GM23338 (cell line): ENCODE measurements at regions not wholly inside any gene's neighbourhood (a gene's known extent, or its start where the extent isn't known, plus 50 kb on each side); places are given as distances from the start of the nearest gene placed in this dataset.

ENCODE experiments used
- ATAC-seq: fragments of 200-7000 bp; cut with Tn5 transposase; 3 replicates; pipeline ENCODE4 v1.9.1; 2020
- DNase-seq: peaks from one replicate; pipeline ENCODE4 v3.0.0-alpha.2; 2015; ENCODE audit warnings: low spot score
- H2AFZ ChIP-seq: fragments of 200-600 bp; sonication (generic); 2 replicates; pipeline ENCODE4 v1.8.0; 2016; ENCODE audit warnings: antibody characterized with exemption, mild to moderate bottlenecking, moderate library complexity
- H3F3A ChIP-seq: fragments of 200-600 bp; sonication (generic); replicated peaks from 2 replicates; pipeline ENCODE4 v1.8.0; 2017; ENCODE audit warnings: antibody characterized with exemption, mixed run types, low read depth
- H3K27ac ChIP-seq: fragments of 200-600 bp; sonication (generic); 2 replicates; pipeline ENCODE4 v1.6.1; 2016; ENCODE audit warnings: low read depth
- H3K27me3 ChIP-seq: fragments of 200-600 bp; sonication (generic); 2 replicates; pipeline ENCODE4 v1.8.0; 2016; ENCODE audit warnings: mild to moderate bottlenecking, mixed run types, moderate library complexity; ENCODE audit not compliant: insufficient read depth
- H3K36me3 ChIP-seq: fragments of 200-600 bp; sonication (generic); 2 replicates; pipeline ENCODE4 v1.8.0; 2016; ENCODE audit warnings: mild to moderate bottlenecking; ENCODE audit not compliant: insufficient read depth
- H3K4me1 ChIP-seq: fragments of 200-600 bp; sonication (generic); 2 replicates; pipeline ENCODE4 v1.8.0; 2016; ENCODE audit warnings: mild to moderate bottlenecking, moderate library complexity; ENCODE audit not compliant: insufficient read depth
- H3K4me2 ChIP-seq: fragments of 200-600 bp; sonication (generic); 2 replicates; pipeline ENCODE4 v1.7.1; 2017; ENCODE audit warnings: mixed run types
- H3K4me3 ChIP-seq: fragments of 200-600 bp; sonication (generic); 2 replicates; pipeline ENCODE4 v1.6.1; 2016; ENCODE audit warnings: mixed run types
- H3K79me2 ChIP-seq: fragments of 200-600 bp; sonication (generic); replicated peaks from 2 replicates; pipeline ENCODE4 v1.8.0; 2017; ENCODE audit warnings: mild to moderate bottlenecking; ENCODE audit not compliant: insufficient read depth
- H3K9me2 ChIP-seq: fragments of 200-600 bp; sonication (generic); 2 replicates; pipeline ENCODE4 v1.8.0; 2017; ENCODE audit not compliant: insufficient read depth
- H4K20me1 ChIP-seq: fragments of 200-600 bp; sonication (generic); replicated peaks from 2 replicates; pipeline ENCODE4 v1.8.0; 2017; ENCODE audit warnings: mild to moderate bottlenecking; ENCODE audit not compliant: insufficient read depth
- H3K27ac Mint-ChIP-seq: 2 replicates; pipeline ENCODE4 v1.8.0; 2020; ENCODE audit warnings: inconsistent platforms, mild to moderate bottlenecking, moderate library complexity, mixed read lengths
- H3K27me3 Mint-ChIP-seq: 3 replicates; pipeline ENCODE4 v1.8.0; 2022; ENCODE audit warnings: low read depth, mild to moderate bottlenecking, moderate library complexity, mixed read lengths, inconsistent platforms; ENCODE audit not compliant: insufficient read depth, poor library complexity
- H3K36me3 Mint-ChIP-seq: 3 replicates; pipeline ENCODE4 v1.8.0; 2021; ENCODE audit warnings: low read depth, mild to moderate bottlenecking, inconsistent platforms, moderate library complexity, mixed read lengths
- H3K4me1 Mint-ChIP-seq: 3 replicates; pipeline ENCODE4 v1.8.0; 2020; ENCODE audit warnings: mild to moderate bottlenecking, inconsistent platforms, mixed read lengths
- H3K4me3 Mint-ChIP-seq: 3 replicates; pipeline ENCODE4 v1.8.0; 2021; ENCODE audit warnings: moderate library complexity, mild to moderate bottlenecking, inconsistent platforms, mixed read lengths
- H3K9me3 Mint-ChIP-seq: 3 replicates; pipeline ENCODE4 v1.8.0; 2020; ENCODE audit warnings: moderate library complexity, mild to moderate bottlenecking, inconsistent platforms, mixed read lengths
- CREB1 ChIP-seq: fragments of 250-450 bp; sonication (Bioruptor Pico); IDR thresholded peaks from 2 replicates; pipeline ENCODE4 v1.5.0; 2020; ENCODE audit warnings: low read depth, mild to moderate bottlenecking, moderate library complexity
- EZH2 ChIP-seq: fragments of 200-600 bp; sonication (generic); IDR thresholded peaks from one replicate; pipeline ENCODE4 v1.8.0; 2017; ENCODE audit warnings: antibody characterized with exemption, mild to moderate bottlenecking, low read depth; ENCODE audit not compliant: unreplicated experiment
- EZH2phosphoT487 ChIP-seq: fragments of 200-600 bp; sonication (generic); IDR thresholded peaks from one replicate; pipeline ENCODE4 v1.8.1; 2018; ENCODE audit warnings: antibody characterized with exemption; ENCODE audit not compliant: unreplicated experiment
- JUNB ChIP-seq: IDR thresholded peaks from one replicate; pipeline ENCODE4 v1.6.1; 2016; ENCODE audit warnings: antibody characterized with exemption; ENCODE audit not compliant: unreplicated experiment
- NANOG ChIP-seq: IDR thresholded peaks from 2 replicates; pipeline ENCODE4 v1.6.1; 2016; ENCODE audit warnings: antibody characterized with exemption, borderline replicate concordance
- POLR2AphosphoS5 ChIP-seq: IDR thresholded peaks from 2 replicates; pipeline ENCODE4 v1.6.1; 2016; ENCODE audit warnings: antibody characterized with exemption, low read depth
- STAT1 ChIP-seq: IDR thresholded peaks from one replicate; pipeline ENCODE4 v1.6.1; 2016; ENCODE audit warnings: antibody characterized with exemption; ENCODE audit not compliant: unreplicated experiment
- ZNF114 ChIP-seq: fragments of 250-450 bp; sonication (Bioruptor Pico); IDR thresholded peaks from 2 replicates; pipeline ENCODE4 v1.5.0; 2020; ENCODE audit warnings: mild to moderate bottlenecking, moderate library complexity
- ZNF331 ChIP-seq: fragments of 250-450 bp; sonication (Bioruptor Pico); IDR thresholded peaks from 2 replicates; pipeline ENCODE4 v1.5.0; 2020; ENCODE audit warnings: low read depth, mild to moderate bottlenecking, moderate library complexity
- TF ChIP-seq, protein P1 (sequence below), 2 experiments: fragments of 200-600 bp in 1 of 2; sonication (generic) in 1 of 2; conservative IDR thresholded peaks; 2 replicates each; pipeline versions ENCODE4 v1.5.1 to v1.6.1; 2016 to 2017; ENCODE audit warnings: antibody characterized with exemption in 2 of 2, low read depth in 2 of 2, mild to moderate bottlenecking in 2 of 2, moderate library complexity in 1 of 2
- TF ChIP-seq, protein P2 (sequence below): IDR thresholded peaks from 2 replicates; pipeline ENCODE4 v1.6.1; 2016; ENCODE audit warnings: antibody characterized with exemption
- TF ChIP-seq, protein P3 (sequence below): fragments of 250-450 bp; sonication (Bioruptor Pico); IDR thresholded peaks from 2 replicates; pipeline ENCODE4 v1.5.0; 2020; ENCODE audit warnings: mild to moderate bottlenecking, moderate library complexity
- TF ChIP-seq, protein P4 (sequence below): IDR thresholded peaks from one replicate; pipeline ENCODE4 v1.6.1; 2018; ENCODE audit warnings: antibody characterized with exemption; ENCODE audit not compliant: unreplicated experiment

DNA sequence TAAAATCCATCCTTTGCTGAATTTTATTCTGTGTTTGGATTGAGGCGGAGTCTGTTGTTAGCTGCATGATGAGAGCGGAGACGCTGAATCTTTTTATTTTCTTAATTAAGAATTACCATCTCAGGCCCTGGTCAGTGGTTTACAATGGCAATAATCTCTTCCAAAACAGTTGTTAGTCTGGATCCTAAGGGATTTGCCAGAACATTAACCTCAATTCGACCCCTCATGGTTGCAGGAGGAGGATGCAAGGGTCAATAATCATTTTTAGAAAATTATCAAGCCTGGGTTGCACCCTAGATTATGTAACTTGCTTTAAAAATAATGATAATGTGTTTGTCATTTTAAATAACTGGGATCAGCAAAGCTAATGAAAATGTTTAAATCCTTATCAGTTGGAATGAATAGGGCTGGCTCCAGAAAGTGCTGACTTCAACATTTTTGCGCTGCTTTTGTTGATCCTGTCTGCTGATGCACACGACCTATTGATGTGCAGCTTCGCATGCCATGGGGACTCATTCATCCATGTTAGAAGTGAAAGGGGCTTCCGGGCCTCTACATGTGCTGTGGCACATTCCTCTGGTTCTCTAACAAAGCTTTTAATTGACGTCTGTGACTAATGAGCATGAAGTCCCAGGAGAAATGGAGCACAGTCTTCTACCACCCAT, 80.7 kb upstream of the KIAA1217 start:
- H3K27me3 ChIP-seq = no peaks in the 10 kb centered on the region
- no peak for ATAC-seq

More for the DNA sequence above, 80.7 kb upstream of the KIAA1217 start:
- H3K9me2 ChIP-seq = no peaks in the 10 kb centered on the region
- no peaks in the 10 kb centered on the region for H3F3A ChIP-seq
- Mint-ChIP-seq H3K27ac (no peak overlapping the region), H3K9me3 (no peaks in the 10 kb centered on the region), H3K36me3 (no peaks in the 10 kb centered on the region), H3K4me1 (peaks cover 8% of the 10 kb centered on the region; the same call in 2 of the 3 replicates), H3K4me3 (no peak overlapping the region), H3K27me3 (no peaks in the 10 kb centered on the region)
- H3K4me3 ChIP-seq = no peak overlapping the region
- no peaks in the 10 kb centered on the region for H3K79me2 ChIP-seq
- TF ChIP-seq EZH2phosphoT487 (no peak), POLR2AphosphoS5 (no peak), JUNB (no peak), ZNF331 (CRISPR knock-in tag) (no peak), EZH2 (no peak), STAT1 (no peak), ZNF114 (no peak), NANOG (no peak), CREB1 (CRISPR knock-in tag) (no peak)
- TF ChIP-seq, protein P1, sequence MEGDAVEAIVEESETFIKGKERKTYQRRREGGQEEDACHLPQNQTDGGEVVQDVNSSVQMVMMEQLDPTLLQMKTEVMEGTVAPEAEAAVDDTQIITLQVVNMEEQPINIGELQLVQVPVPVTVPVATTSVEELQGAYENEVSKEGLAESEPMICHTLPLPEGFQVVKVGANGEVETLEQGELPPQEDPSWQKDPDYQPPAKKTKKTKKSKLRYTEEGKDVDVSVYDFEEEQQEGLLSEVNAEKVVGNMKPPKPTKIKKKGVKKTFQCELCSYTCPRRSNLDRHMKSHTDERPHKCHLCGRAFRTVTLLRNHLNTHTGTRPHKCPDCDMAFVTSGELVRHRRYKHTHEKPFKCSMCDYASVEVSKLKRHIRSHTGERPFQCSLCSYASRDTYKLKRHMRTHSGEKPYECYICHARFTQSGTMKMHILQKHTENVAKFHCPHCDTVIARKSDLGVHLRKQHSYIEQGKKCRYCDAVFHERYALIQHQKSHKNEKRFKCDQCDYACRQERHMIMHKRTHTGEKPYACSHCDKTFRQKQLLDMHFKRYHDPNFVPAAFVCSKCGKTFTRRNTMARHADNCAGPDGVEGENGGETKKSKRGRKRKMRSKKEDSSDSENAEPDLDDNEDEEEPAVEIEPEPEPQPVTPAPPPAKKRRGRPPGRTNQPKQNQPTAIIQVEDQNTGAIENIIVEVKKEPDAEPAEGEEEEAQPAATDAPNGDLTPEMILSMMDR (conservative IDR thresholded peaks at IDR 0.05; ENCODE audit: low read depth in 2 of 2) = no peak
- TF ChIP-seq, protein P2, sequence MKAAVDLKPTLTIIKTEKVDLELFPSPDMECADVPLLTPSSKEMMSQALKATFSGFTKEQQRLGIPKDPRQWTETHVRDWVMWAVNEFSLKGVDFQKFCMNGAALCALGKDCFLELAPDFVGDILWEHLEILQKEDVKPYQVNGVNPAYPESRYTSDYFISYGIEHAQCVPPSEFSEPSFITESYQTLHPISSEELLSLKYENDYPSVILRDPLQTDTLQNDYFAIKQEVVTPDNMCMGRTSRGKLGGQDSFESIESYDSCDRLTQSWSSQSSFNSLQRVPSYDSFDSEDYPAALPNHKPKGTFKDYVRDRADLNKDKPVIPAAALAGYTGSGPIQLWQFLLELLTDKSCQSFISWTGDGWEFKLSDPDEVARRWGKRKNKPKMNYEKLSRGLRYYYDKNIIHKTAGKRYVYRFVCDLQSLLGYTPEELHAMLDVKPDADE = no peak
- TF ChIP-seq, protein P3, sequence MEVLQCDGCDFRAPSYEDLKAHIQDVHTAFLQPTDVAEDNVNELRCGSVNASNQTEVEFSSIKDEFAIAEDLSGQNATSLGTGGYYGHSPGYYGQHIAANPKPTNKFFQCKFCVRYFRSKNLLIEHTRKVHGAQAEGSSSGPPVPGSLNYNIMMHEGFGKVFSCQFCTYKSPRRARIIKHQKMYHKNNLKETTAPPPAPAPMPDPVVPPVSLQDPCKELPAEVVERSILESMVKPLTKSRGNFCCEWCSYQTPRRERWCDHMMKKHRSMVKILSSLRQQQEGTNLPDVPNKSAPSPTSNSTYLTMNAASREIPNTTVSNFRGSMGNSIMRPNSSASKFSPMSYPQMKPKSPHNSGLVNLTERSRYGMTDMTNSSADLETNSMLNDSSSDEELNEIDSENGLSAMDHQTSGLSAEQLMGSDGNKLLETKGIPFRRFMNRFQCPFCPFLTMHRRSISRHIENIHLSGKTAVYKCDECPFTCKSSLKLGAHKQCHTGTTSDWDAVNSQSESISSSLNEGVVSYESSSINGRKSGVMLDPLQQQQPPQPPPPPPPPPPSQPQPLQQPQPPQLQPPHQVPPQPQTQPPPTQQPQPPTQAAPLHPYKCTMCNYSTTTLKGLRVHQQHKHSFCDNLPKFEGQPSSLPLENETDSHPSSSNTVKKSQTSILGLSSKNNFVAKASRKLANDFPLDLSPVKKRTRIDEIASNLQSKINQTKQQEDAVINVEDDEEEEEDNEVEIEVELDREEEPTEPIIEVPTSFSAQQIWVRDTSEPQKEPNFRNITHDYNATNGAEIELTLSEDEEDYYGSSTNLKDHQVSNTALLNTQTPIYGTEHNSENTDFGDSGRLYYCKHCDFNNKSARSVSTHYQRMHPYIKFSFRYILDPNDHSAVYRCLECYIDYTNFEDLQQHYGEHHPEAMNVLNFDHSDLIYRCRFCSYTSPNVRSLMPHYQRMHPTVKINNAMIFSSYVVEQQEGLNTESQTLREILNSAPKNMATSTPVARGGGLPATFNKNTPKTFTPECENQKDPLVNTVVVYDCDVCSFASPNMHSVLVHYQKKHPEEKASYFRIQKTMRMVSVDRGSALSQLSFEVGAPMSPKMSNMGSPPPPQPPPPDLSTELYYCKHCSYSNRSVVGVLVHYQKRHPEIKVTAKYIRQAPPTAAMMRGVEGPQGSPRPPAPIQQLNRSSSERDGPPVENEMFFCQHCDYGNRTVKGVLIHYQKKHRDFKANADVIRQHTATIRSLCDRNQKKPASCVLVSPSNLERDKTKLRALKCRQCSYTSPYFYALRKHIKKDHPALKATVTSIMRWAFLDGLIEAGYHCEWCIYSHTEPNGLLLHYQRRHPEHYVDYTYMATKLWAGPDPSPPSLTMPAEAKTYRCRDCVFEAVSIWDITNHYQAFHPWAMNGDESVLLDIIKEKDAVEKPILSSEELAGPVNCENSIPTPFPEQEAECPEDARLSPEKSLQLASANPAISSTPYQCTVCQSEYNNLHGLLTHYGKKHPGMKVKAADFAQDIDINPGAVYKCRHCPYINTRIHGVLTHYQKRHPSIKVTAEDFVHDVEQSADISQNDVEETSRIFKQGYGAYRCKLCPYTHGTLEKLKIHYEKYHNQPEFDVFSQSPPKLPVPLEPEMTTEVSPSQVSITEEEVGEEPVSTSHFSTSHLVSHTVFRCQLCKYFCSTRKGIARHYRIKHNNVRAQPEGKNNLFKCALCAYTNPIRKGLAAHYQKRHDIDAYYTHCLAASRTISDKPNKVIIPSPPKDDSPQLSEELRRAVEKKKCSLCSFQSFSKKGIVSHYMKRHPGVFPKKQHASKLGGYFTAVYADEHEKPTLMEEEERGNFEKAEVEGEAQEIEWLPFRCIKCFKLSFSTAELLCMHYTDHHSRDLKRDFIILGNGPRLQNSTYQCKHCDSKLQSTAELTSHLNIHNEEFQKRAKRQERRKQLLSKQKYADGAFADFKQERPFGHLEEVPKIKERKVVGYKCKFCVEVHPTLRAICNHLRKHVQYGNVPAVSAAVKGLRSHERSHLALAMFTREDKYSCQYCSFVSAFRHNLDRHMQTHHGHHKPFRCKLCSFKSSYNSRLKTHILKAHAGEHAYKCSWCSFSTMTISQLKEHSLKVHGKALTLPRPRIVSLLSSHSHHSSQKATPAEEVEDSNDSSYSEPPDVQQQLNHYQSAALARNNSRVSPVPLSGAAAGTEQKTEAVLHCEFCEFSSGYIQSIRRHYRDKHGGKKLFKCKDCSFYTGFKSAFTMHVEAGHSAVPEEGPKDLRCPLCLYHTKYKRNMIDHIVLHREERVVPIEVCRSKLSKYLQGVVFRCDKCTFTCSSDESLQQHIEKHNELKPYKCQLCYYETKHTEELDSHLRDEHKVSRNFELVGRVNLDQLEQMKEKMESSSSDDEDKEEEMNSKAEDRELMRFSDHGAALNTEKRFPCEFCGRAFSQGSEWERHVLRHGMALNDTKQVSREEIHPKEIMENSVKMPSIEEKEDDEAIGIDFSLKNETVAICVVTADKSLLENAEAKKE (CRISPR knock-in tag) = no peak
- TF ChIP-seq, protein P4, sequence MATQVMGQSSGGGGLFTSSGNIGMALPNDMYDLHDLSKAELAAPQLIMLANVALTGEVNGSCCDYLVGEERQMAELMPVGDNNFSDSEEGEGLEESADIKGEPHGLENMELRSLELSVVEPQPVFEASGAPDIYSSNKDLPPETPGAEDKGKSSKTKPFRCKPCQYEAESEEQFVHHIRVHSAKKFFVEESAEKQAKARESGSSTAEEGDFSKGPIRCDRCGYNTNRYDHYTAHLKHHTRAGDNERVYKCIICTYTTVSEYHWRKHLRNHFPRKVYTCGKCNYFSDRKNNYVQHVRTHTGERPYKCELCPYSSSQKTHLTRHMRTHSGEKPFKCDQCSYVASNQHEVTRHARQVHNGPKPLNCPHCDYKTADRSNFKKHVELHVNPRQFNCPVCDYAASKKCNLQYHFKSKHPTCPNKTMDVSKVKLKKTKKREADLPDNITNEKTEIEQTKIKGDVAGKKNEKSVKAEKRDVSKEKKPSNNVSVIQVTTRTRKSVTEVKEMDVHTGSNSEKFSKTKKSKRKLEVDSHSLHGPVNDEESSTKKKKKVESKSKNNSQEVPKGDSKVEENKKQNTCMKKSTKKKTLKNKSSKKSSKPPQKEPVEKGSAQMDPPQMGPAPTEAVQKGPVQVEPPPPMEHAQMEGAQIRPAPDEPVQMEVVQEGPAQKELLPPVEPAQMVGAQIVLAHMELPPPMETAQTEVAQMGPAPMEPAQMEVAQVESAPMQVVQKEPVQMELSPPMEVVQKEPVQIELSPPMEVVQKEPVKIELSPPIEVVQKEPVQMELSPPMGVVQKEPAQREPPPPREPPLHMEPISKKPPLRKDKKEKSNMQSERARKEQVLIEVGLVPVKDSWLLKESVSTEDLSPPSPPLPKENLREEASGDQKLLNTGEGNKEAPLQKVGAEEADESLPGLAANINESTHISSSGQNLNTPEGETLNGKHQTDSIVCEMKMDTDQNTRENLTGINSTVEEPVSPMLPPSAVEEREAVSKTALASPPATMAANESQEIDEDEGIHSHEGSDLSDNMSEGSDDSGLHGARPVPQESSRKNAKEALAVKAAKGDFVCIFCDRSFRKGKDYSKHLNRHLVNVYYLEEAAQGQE = no peak
- no peaks in the 10 kb centered on the region for H4K20me1 ChIP-seq
- H3K27ac ChIP-seq = no peak overlapping the region
- peaks cover 8% of the 10 kb centered on the region; the same call in 1 of the 2 replicates for H3K4me1 ChIP-seq
- H3K4me2 ChIP-seq = no peak overlapping the region
- no peaks in the 10 kb centered on the region for H3K36me3 ChIP-seq
- DNase-seq = no peak
- peak overlapping the region; percentile 19; the same call in 1 of the 2 replicates for H2AFZ ChIP-seq
